Activated naive CD8-positive, alpha-beta T cell treated with anti-CD3 and anti-CD28 coated beads, Interleukin-2, amount 50 U/mL, for 24 hours (primary cell): ENCODE measurements at regions not wholly inside any gene's neighbourhood (a gene's known extent, or its start where the extent isn't known, plus 50 kb on each side); places are given as distances from the start of the nearest gene placed in this dataset.
"Not testable (repeated sequence)": the region's sequence is repeated elsewhere in the genome, so short reads cannot be mapped to it uniquely, and the experiment has no call there.

Source experiments
- ATAC-seq: fragments of 150-1000 bp; cut with Tn5 transposase; one replicate; pipeline ENCODE4 v1.10.0; 2021
- DNase-seq: peaks from one replicate; pipeline ENCODE4 v3.0.0; 2021
- H3K27ac Mint-ChIP-seq: one replicate; pipeline ENCODE4 v1.8.0; 2021; ENCODE audit warnings: mild to moderate bottlenecking, mixed read lengths
- H3K27me3 Mint-ChIP-seq: one replicate; pipeline ENCODE4 v1.8.0; 2021; ENCODE audit warnings: mixed read lengths
- H3K36me3 Mint-ChIP-seq: one replicate; pipeline ENCODE4 v1.8.0; 2021; ENCODE audit warnings: low read depth, mixed read lengths
- H3K4me1 Mint-ChIP-seq: one replicate; pipeline ENCODE4 v1.8.0; 2021; ENCODE audit warnings: mixed read lengths
- H3K4me3 Mint-ChIP-seq: one replicate; pipeline ENCODE4 v1.8.0; 2021; ENCODE audit warnings: mild to moderate bottlenecking, moderate library complexity, mixed read lengths
- H3K9me3 Mint-ChIP-seq: one replicate; pipeline ENCODE4 v1.8.0; 2021; ENCODE audit warnings: mixed read lengths

GRCh38 chr5:54404568-54404967 lies 50.9 kb upstream of the HSPB3 start:
- H3K4me1 Mint-ChIP-seq = no peaks in the 10 kb centered on the region
- H3K27ac Mint-ChIP-seq = no peak overlapping the region
- H3K36me3 Mint-ChIP-seq = no peaks in the 10 kb centered on the region
- DNase-seq (no peak), ATAC-seq (no peak)
- no peak overlapping the region for H3K4me3 Mint-ChIP-seq
- H3K9me3 Mint-ChIP-seq = no peaks in the 10 kb centered on the region
- H3K27me3 Mint-ChIP-seq = no peaks in the 10 kb centered on the region

- H3K9me3 Mint-ChIP-seq = no peaks in the 10 kb centered on the region
- no peak for ATAC-seq
These were observed 51.5 kb upstream of the HSPB3 start for GRCh38 chr5:54403885-54404416.

GRCh38 chr5:54403121-54403520 lies 52.4 kb upstream of the HSPB3 start:
- no peaks in the 10 kb centered on the region for H3K9me3 Mint-ChIP-seq

More at GRCh38 chr5:54403885-54404416, 51.5 kb upstream of the HSPB3 start:
- Mint-ChIP-seq H3K27ac (no peak overlapping the region), H3K36me3 (no peaks in the 10 kb centered on the region), H3K4me1 (no peaks in the 10 kb centered on the region), H3K4me3 (no peak overlapping the region), H3K27me3 (no peaks in the 10 kb centered on the region)
- no peak for DNase-seq

GRCh38 chr5:54401515-54401914 lies 54.0 kb upstream of the HSPB3 start:
- DNase-seq (no peak), ATAC-seq (no peak)
- Mint-ChIP-seq H3K27me3 (no peaks in the 10 kb centered on the region), H3K4me3 (no peak overlapping the region), H3K27ac (no peak overlapping the region), H3K9me3 (no peaks in the 10 kb centered on the region), H3K4me1 (no peaks in the 10 kb centered on the region), H3K36me3 (no peaks in the 10 kb centered on the region)

More at GRCh38 chr5:54403121-54403520, 52.4 kb upstream of the HSPB3 start:
- DNase-seq (no peak), ATAC-seq (no peak)
- H3K27ac Mint-ChIP-seq = no peak overlapping the region
- no peaks in the 10 kb centered on the region for H3K4me1 Mint-ChIP-seq
- H3K4me3 Mint-ChIP-seq = no peak overlapping the region
- H3K36me3 Mint-ChIP-seq = no peaks in the 10 kb centered on the region
- H3K27me3 Mint-ChIP-seq = no peaks in the 10 kb centered on the region

GRCh38 chr5:54398191-54398590 lies 57.3 kb upstream of the HSPB3 start:
- no peak for ATAC-seq
- no peak for DNase-seq
- Mint-ChIP-seq H3K36me3 (no peaks in the 10 kb centered on the region), H3K27ac (no peak overlapping the region), H3K27me3 (no peaks in the 10 kb centered on the region), H3K9me3 (no peaks in the 10 kb centered on the region), H3K4me3 (no peak overlapping the region), H3K4me1 (no peaks in the 10 kb centered on the region)

- no peak overlapping the region for H3K27ac Mint-ChIP-seq
- no peaks in the 10 kb centered on the region for H3K27me3 Mint-ChIP-seq
- no peak overlapping the region for H3K4me3 Mint-ChIP-seq
- H3K9me3 Mint-ChIP-seq = no peaks in the 10 kb centered on the region
- H3K4me1 Mint-ChIP-seq = no peaks in the 10 kb centered on the region
- ATAC-seq (no peak), DNase-seq (no peak)
- H3K36me3 Mint-ChIP-seq = no peaks in the 10 kb centered on the region
These were observed 58.1 kb upstream of the HSPB3 start for GRCh38 chr5:54397420-54397819.

GRCh38 chr5:54393007-54393406 lies 62.5 kb upstream of the HSPB3 start:
- not testable (repeated sequence) for H3K27me3 Mint-ChIP-seq, H3K4me3 Mint-ChIP-seq, H3K27ac Mint-ChIP-seq

GRCh38 chr5:54390539-54391031 lies 64.9 kb upstream of the HSPB3 start:
- Mint-ChIP-seq H3K9me3 (peaks cover 9% of the 10 kb centered on the region), H3K36me3 (peaks cover 2% of the 10 kb centered on the region), H3K4me3 (no peak overlapping the region), H3K27me3 (no peaks in the 10 kb centered on the region), H3K4me1 (peaks cover 18% of the 10 kb centered on the region), H3K27ac (no peak overlapping the region)
- DNase-seq (no peak), ATAC-seq (no peak)

More at GRCh38 chr5:54393007-54393406, 62.5 kb upstream of the HSPB3 start:
- H3K9me3 Mint-ChIP-seq, H3K36me3 Mint-ChIP-seq, DNase-seq, ATAC-seq: not testable (repeated sequence)
- H3K4me1 Mint-ChIP-seq = peaks cover 10% of the 10 kb centered on the region

- peaks cover 18% of the 10 kb centered on the region for H3K4me1 Mint-ChIP-seq
- H3K27ac Mint-ChIP-seq = no peak overlapping the region
- H3K27me3 Mint-ChIP-seq = no peaks in the 10 kb centered on the region
- ATAC-seq (no peak), DNase-seq (no peak)
- peaks cover 9% of the 10 kb centered on the region for H3K9me3 Mint-ChIP-seq
- H3K36me3 Mint-ChIP-seq = peaks cover 2% of the 10 kb centered on the region
- H3K4me3 Mint-ChIP-seq = no peak overlapping the region
These were observed 65.5 kb upstream of the HSPB3 start for GRCh38 chr5:54390015-54390414.

GRCh38 chr5:54389399-54389798 lies 66.1 kb upstream of the HSPB3 start:
- not testable (repeated sequence) for DNase-seq, H3K9me3 Mint-ChIP-seq, H3K36me3 Mint-ChIP-seq, H3K4me3 Mint-ChIP-seq, H3K27me3 Mint-ChIP-seq, ATAC-seq
- Mint-ChIP-seq H3K27ac (peak overlapping the region; percentile 75), H3K4me1 (peaks cover 18% of the 10 kb centered on the region)

- ATAC-seq (no peak), DNase-seq (no peak)
- Mint-ChIP-seq H3K27me3 (no peaks in the 10 kb centered on the region), H3K9me3 (peaks cover 9% of the 10 kb centered on the region), H3K36me3 (peaks cover 2% of the 10 kb centered on the region), H3K4me1 (peaks cover 18% of the 10 kb centered on the region), H3K27ac (no peak overlapping the region), H3K4me3 (no peak overlapping the region)
These were observed 66.7 kb upstream of the HSPB3 start for GRCh38 chr5:54388811-54389210.

- DNase-seq (no peak), ATAC-seq (peak; percentile 75)
- H3K36me3 Mint-ChIP-seq = peaks cover 2% of the 10 kb centered on the region
- peak overlapping the region; percentile 63 for H3K27ac Mint-ChIP-seq
- H3K4me1 Mint-ChIP-seq = peaks cover 18% of the 10 kb centered on the region
- peaks cover 9% of the 10 kb centered on the region for H3K9me3 Mint-ChIP-seq
- H3K4me3 Mint-ChIP-seq = peak overlapping the region; percentile 15
- H3K27me3 Mint-ChIP-seq = no peaks in the 10 kb centered on the region
These were observed 67.1 kb upstream of the HSPB3 start for GRCh38 chr5:54388409-54388808.

- DNase-seq = no peak
- Mint-ChIP-seq H3K27ac (peak overlapping the region; percentile 63), H3K4me1 (peaks cover 18% of the 10 kb centered on the region), H3K4me3 (peak overlapping the region; percentile 15), H3K36me3 (peaks cover 2% of the 10 kb centered on the region), H3K9me3 (peaks cover 9% of the 10 kb centered on the region), H3K27me3 (no peaks in the 10 kb centered on the region)
- peak; percentile 61 for ATAC-seq
These were observed 67.8 kb upstream of the HSPB3 start for GRCh38 chr5:54387659-54388232.

- Mint-ChIP-seq H3K36me3 (peaks cover 2% of the 10 kb centered on the region), H3K27me3 (no peaks in the 10 kb centered on the region), H3K4me3 (no peak overlapping the region), H3K4me1 (peaks cover 18% of the 10 kb centered on the region), H3K9me3 (peaks cover 9% of the 10 kb centered on the region), H3K27ac (no peak overlapping the region)
- DNase-seq (no peak), ATAC-seq (no peak)
These were observed 68.5 kb upstream of the HSPB3 start for GRCh38 chr5:54387031-54387430.

GRCh38 chr5:54385994-54386393 lies 69.5 kb upstream of the HSPB3 start:
- H3K27ac Mint-ChIP-seq = no peak overlapping the region
- H3K4me3 Mint-ChIP-seq = no peak overlapping the region
- ATAC-seq (no peak), DNase-seq (no peak)
- H3K4me1 Mint-ChIP-seq = peaks cover 18% of the 10 kb centered on the region
- H3K36me3 Mint-ChIP-seq = peaks cover 2% of the 10 kb centered on the region
- H3K27me3 Mint-ChIP-seq = no peaks in the 10 kb centered on the region
- H3K9me3 Mint-ChIP-seq = peaks cover 9% of the 10 kb centered on the region
